ENCODE measurements at regions not wholly inside any gene's neighbourhood (a gene's known extent, or its start where the extent isn't known, plus 50 kb on each side); places are given as distances from the start of the nearest gene placed in this dataset.

DNA sequence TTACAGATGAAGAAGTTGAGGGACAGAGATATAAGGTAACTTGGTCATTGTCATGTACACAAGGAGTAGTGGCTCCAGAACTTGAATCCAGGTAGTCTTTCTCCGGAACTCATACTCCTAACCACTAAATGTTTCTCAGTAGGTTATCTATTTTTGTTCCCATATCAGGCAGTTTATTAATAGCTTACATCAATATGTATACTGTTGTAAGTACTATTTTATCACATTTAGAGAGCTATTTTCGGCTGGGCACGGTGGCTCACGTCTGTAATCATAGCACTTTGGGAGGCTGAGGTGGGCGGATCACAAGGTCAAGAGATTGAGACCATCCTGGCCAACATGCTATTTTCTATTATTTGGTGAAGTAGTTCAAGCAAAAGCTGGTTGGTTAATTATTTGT, 415.6 kb upstream of the FBXO33 start:
- TF ChIP-seq EZH2 (IDR thresholded peaks at IDR 0.05) (no peak), FOXP2 (optimal IDR thresholded peaks at IDR 0.05; ENCODE audit: control extremely low read depth, extremely low read length, insufficient read depth) (no peak)
